ENCODE measurements at regions not wholly inside any gene's neighbourhood (a gene's known extent, or its start where the extent isn't known, plus 50 kb on each side); places are given as distances from the start of the nearest gene placed in this dataset.

DNA sequence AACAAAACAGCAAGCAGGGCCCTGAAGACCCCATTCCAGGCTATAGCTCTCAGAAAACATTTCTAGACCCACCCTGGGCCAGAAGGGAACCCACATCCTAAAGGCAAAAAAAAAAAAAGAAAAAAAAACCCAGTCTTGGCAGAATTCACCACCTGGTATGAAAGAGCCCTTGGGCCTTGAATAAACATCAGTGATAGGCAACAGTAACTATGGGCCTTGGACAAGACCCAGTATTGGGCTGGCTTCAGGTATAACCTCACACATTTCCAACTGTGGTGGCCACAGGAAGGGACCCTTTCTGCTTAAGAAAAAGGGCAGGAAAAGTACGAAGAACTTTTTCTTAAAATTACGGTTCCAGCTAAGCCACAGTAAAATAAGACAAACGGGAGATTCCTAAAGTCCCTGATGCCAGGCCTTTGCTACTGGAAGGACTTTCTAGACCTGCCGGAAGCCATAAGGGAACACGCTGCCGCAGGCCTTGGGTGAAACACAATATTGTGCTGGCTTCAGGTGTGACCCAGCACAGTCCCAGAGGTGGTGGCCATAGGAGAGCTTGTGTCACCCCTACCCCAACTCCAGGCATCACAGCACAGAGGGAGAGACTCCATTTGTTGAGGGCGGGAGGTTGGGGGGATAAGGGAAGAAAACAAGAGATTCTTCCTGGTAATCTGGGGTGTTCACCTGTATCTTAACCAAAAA is 505.2 kb upstream of the RGMB start:
- TF ChIP-seq CTCF (IDR thresholded peaks at IDR 0.05): no peak
- no peak for TF ChIP-seq POLR2AphosphoS5 (IDR thresholded peaks at IDR 0.05; ENCODE audit: low read depth, low read length)
- TF ChIP-seq, protein P1, sequence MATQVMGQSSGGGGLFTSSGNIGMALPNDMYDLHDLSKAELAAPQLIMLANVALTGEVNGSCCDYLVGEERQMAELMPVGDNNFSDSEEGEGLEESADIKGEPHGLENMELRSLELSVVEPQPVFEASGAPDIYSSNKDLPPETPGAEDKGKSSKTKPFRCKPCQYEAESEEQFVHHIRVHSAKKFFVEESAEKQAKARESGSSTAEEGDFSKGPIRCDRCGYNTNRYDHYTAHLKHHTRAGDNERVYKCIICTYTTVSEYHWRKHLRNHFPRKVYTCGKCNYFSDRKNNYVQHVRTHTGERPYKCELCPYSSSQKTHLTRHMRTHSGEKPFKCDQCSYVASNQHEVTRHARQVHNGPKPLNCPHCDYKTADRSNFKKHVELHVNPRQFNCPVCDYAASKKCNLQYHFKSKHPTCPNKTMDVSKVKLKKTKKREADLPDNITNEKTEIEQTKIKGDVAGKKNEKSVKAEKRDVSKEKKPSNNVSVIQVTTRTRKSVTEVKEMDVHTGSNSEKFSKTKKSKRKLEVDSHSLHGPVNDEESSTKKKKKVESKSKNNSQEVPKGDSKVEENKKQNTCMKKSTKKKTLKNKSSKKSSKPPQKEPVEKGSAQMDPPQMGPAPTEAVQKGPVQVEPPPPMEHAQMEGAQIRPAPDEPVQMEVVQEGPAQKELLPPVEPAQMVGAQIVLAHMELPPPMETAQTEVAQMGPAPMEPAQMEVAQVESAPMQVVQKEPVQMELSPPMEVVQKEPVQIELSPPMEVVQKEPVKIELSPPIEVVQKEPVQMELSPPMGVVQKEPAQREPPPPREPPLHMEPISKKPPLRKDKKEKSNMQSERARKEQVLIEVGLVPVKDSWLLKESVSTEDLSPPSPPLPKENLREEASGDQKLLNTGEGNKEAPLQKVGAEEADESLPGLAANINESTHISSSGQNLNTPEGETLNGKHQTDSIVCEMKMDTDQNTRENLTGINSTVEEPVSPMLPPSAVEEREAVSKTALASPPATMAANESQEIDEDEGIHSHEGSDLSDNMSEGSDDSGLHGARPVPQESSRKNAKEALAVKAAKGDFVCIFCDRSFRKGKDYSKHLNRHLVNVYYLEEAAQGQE (IDR thresholded peaks at IDR 0.05; ENCODE audit: insufficient read depth in 1 of 2, low read depth in 2 of 2, low read length in 1 of 2): no peak
- no peak for TF ChIP-seq TCF7L2 (IDR thresholded peaks at IDR 0.05; ENCODE audit: low read depth, low read length)
